GM19240 (cell line): ENCODE measurements at regions not wholly inside any gene's neighbourhood (a gene's known extent, or its start where the extent isn't known, plus 50 kb on each side); places are given as distances from the start of the nearest gene placed in this dataset.
"Not testable (repeated sequence)": the region's sequence is repeated elsewhere in the genome, so short reads cannot be mapped to it uniquely, and the experiment has no call there.

ENCODE experiments used
- DNase-seq: peaks from one replicate; pipeline ENCODE4 v3.0.0; 2011; ENCODE audit warnings: low spot score; ENCODE audit not compliant: insufficient read length

DNA sequence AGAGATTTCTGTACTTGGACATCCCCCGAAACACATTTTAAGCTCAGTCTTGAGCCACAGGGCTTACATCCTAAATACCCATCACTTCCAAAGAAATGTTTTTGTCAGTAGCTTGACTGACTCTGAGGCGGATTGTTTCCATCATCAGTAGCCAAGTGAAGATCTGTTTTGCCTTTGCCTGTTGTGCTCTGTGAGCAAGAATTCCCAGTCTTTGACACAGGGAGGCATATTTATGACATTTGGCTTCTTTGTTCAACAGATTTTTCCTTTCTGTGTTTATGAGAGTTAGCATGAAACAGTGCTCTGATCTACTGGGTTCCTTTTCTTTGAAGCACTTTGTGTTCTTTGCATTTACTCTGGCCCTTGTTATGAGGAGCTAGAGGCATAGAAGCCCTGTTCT is 132.1 kb upstream of the CDIN1 start:
- no peak for DNase-seq

DNA sequence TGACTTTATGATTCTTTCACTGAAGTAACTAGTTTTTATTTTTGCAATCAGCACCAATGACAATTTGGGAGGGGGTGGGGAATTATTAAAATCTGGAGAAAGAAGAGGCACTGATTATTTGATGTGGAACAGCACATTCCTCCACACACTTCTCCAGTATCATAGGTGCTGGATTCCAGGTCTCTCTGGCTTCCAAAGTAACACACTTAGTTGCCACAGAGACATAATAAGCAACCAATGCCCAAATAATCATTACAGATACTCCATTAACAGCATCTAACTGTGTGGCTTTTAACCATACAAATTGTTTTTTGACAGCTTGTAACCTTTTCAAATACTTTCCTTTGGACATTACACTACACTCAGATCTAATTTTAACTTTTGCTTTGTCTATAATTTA is 131.0 kb upstream of the CDIN1 start:
- DNase-seq = no peak

DNA sequence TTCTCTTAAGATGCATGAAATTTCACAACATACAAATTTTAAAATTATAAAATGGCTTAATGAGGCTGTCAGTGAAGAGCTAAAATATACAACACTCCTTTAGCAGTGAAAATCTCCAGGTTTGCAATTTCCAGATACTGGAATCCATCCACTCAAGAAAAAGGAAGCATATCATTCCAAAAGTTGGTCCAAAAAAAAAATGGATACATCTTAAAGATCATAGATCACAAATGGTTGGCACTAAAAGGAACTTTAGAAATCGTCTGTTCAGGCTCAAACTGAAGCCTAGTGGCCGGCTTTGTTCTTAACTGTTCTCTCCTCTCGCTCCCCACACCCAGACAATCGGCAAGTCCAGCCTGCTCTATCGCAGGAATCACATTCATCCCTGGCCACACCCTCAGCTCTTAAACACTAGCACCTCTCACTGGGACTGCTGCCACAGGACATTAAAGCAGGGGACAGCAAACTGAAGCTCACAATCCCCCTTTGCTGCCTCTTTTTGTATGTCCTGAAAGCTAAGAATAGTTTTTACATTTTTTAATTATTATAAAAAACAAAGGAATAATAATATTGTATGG is 130.3 kb upstream of the CDIN1 start:
- DNase-seq = no peak

GRCh38 chr15:36449662-36450145 is 129.7 kb upstream of the CDIN1 start:
- no peak for DNase-seq

DNA sequence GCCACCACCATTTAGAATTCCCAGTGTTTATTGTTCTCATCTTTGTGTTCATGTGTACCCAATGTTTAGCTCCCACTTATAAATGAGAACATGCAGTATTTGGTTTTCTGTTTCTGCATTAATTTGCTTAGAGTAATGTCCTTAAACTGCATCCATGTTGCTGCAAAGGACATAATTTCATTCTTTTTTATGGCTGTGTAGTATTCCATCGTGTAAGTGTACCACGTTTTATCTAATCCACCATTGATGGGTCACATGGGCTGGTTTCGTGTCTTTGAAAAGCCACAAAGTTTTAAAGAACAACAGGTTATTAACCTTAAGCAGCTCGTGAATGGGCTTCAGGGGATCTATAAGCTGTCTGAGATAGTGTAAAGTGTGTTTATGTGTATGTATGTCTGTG is 125.2 kb upstream of the CDIN1 start:
- DNase-seq = not testable (repeated sequence)

DNA sequence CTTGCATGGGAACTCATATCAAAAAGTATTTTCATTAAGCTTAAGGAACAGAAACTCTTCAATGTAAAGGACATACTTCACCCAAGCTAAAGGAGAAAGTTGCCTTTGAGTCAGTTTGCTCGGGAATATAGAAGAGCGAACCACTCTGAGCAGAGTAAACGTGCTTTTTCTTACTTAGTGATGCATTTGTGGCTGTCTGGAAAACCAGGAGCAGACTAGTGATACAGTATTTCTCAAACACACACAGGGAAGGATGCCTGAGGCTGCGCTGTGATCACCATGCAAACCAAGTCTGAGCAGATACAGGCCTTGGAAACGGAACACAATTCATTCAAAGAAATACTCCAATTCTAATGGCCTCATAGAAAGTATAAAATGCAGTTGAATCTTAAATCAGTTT is 121.0 kb upstream of the CDIN1 start:
- no peak for DNase-seq

DNA sequence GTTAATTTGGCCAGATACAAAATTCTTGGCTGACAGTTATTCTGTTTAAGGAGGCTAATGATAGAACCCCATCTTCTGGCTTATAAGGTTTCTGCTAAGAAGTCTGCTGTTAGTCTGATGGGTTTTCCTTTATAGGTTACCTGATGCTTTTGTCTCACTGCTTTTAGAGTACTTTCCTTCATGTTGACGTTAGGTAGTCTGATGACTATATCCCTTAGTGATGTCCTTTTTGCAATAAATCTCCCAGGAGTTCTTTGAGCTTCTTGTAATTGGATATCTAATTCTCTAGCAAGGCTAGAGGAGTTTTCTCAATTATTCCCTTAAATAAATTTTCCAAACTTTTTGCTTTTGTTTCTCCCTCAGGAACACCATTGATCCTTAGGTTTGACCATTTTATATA is 114.1 kb upstream of the CDIN1 start:
- DNase-seq = no peak

GRCh38 chr15:36468746-36469145 is 110.7 kb upstream of the CDIN1 start:
- no peak for DNase-seq

- no peak for DNase-seq
Measured at GRCh38 chr15:36469311-36469966, 110.0 kb upstream of the CDIN1 start.

DNA sequence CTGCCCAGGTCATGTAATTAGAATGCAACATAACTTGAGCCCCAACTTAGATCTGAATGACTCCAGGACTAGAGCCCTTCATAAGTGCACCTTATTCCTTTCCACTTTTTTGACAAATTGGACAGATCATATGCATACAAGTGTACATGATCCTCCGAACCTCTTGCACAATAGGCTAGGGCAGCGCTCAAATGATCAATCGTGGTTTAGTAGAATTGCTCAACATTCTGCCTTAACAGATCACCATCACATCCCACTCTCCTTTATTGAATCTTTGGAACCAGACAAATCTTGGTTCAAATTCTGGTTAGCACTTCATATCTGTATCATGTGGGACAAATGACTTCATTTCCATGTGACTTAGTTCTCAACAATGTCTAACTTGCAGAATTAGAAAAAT is 106.8 kb upstream of the CDIN1 start:
- DNase-seq = no peak

- no peak for DNase-seq
Measured at GRCh38 chr15:36478561-36478960, 100.9 kb upstream of the CDIN1 start.

- no peak for DNase-seq
Measured at GRCh38 chr15:36479200-36479896, 100.1 kb upstream of the CDIN1 start.

DNA sequence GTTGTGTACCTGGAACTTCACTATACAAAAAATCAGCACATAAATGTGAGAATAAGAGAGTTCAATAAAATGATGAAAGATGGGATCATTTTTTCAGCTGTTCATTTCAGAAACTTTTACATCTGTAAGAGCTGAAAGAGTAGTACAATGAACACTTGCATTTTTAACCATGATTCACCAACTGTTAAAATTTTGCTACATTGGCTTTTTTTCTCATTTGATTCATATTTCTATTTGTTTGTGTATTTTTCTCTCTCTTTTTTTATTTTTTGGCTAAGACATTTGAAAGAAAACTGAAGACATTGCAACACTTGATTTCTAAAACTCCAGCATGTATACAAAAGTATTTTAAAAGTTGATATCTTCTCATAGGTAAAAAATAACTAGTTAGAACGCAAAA is 98.3 kb upstream of the CDIN1 start:
- no peak for DNase-seq

GRCh38 chr15:36483409-36483808 is 96.0 kb upstream of the CDIN1 start:
- no peak for DNase-seq

DNA sequence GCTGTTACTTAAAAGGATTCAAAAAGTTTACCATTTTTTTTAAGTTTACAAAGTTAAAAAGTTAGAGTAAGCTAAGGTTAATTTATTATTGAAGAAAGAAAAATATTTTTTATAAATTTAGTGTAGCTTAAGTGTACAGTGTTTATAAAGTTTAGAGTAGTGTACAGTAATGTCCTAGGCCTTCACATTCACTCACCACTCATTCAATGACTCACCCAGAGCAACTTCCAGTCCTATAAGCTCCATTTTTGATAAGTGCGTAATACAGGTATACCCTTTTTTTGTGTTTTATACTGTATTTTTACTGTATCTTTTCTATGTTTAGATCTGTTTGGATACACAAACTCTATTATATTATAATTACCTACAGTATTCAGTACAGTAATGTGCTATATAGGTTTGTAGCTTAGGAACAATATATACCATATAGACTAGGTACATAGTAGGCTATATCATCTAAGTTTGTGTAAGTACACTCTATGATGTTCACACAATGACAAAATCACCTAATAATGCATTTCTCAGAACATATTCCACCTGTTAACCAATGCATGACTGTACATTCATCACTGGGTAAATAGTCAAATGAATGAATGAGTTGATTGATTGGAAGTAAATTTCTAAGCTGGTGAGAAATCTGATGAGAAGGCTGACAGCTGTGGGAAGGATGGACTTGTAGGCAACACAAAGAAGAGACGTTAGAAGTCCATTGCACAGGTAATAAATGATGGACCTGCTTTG is 95.2 kb upstream of the CDIN1 start:
- DNase-seq = no peak

GRCh38 chr15:36491912-36492311 is 87.5 kb upstream of the CDIN1 start:
- DNase-seq = no peak

- DNase-seq = no peak
Measured at GRCh38 chr15:36495456-36495991, 83.9 kb upstream of the CDIN1 start.

- no peak for DNase-seq
Measured at GRCh38 chr15:36497901-36498300, 81.5 kb upstream of the CDIN1 start.

- no peak for DNase-seq
Measured at GRCh38 chr15:36498401-36498800, 81.0 kb upstream of the CDIN1 start.

- no peak for DNase-seq
Measured at GRCh38 chr15:36498916-36499315, 80.5 kb upstream of the CDIN1 start.

- no peak for DNase-seq
Measured at GRCh38 chr15:36499412-36500389, 79.7 kb upstream of the CDIN1 start.
